ENCODE measurements at regions not wholly inside any gene's neighbourhood (a gene's known extent, or its start where the extent isn't known, plus 50 kb on each side); places are given as distances from the start of the nearest gene placed in this dataset.
"Not testable (repeated sequence)": the region's sequence is repeated elsewhere in the genome, so short reads cannot be mapped to it uniquely, and the experiment has no call there.

DNA sequence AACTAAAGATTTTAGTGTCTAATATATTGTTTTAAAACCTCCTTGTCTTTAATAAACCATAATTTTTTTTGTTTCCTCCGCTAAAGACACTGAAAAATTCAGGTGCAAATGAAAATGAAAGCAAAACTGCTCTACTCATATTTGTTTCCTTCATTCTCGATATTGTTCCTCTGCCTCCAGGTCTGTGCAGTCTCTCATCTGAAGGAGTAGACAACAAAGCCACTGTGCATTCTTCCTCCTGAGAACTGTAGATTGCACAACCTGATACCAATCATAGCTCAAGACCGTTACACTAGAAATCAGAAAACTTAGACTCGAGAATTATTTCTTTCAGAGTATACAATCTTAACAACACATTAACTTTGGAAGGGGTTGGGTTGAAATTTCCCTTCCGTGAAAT lies 373.1 kb upstream of the CXADR start:
- no peak for DNase-seq (ENCODE audit: low read depth)

DNA sequence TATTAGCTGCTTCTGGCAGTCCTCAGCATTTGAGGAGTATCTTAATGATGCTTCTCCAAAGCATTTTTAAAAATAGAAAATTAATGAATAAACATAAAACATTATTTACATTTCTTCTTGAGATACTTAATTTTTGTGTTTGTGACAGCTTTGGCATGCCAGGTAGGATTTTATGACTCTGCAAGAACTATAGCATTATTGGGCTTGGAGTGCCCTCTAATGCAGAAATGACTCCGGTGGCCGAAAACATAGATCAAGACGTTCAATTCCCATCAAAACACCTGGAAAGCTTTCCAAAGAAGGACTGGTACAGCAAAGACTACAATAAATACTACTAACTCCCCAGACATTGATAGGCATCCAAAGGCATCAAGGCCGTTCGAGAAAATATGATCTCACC lies 366.4 kb upstream of the CXADR start:
- no peak for DNase-seq (ENCODE audit: low read depth)

DNA sequence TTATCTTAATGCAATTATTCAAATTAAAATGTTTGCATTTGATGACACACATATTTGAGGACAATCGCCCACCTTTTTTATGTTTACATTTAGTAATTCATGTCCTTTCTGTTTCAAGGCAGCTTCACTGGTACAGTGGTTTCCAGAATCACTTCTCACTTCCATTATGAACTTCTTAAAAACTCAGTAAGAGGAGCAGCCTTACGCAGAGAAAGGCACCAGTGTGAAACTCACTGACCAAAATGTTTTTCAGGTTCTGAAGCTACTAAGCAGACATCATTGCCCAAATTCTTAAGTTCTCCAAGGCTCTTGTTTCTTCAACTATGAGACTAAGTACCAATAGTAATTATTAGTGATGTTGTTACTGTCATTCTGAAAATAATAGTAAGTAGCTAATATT lies 353.1 kb upstream of the CXADR start:
- no peak for DNase-seq (ENCODE audit: low read depth)

DNA sequence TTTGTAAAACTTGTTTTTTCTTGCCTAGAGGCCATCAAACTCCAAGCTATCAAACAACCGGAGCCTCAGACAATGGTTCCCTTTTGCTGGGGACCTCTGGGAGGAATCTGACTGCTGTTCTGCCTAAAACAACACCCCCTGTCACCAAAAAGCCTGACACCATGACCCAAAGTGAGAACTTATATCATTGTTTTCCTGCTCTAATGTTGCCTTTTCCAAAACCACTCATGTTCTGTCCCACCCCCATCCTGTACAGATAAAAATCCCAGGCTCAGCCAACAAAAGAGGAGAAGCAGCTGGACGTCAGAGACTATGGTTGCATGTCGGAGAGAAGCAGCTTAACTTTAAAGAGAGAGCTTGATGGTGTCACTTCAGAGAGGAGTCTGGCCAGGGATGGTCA lies 327.2 kb upstream of the CXADR start:
- DNase-seq (ENCODE audit: low read depth), result no peak

DNA sequence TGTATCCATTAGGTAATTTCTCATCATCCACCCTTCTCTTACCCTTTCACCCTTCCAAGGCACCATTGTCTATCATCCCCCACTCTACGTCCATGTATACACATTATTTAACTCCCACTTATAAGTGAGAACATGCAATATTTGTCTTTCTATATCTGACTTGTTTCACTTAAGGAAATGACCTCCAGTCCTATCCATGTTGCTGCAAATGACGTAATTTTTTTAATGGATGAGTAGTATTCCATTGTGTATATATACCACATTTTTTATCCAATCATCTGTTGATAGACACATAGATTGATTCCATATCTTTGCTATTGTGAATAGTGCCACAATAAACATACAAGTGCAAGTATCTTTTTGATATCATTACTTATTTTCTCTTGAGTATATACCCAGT lies 322.9 kb upstream of the CXADR start:
- DNase-seq (ENCODE audit: low read depth), result no peak

DNA sequence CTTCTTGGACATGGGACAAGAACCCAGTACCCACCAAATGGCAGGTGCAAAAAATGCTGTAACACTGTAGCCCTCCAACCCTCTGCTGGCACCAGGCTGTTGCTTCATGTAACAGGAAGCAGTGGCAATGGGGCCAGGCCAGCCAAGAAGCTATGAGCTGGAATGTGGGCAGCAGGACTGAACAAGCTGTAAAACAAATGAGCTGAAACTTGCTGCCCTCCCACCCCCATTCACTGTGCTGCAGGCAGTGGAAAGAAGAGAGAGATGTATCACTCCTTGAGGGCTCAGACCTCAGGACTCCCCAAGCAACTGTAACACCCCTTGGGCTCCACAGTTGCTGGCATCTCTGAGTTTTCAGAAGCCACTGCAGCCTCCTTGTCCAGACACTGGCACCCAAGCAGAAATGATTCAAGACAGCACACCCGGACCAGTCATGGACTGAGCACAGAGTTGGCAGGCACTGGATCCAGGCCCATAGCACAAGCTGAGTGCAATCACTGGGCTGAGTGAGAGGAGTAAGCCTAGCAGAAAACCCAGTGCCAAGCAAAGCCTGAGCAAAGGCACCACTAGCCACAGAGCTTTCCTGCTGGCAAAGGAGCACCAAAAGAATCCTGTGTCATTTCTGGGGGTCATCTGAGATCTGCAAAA lies 321.4 kb upstream of the CXADR start:
- no peak for DNase-seq (ENCODE audit: low read depth)

DNA sequence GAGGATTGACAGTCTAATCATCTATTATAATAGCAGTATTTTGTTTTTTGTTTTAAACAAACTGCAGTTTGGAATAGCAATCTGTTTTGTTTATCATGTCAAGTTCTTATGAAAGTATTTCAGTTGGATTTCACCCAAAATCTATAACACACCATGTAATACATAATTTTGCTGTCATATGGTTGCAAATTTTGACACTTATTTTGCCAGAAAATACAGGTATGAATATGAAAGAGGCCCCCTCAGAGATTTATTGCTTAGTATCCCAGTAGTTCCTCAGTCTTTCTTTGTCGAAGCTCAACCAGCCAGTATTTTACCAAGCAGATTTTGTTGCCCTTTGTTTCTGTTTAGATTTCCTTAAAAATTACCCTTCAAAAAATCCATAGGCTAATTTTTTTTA lies 317.5 kb upstream of the CXADR start:
- DNase-seq (ENCODE audit: low read depth), result no peak

DNA sequence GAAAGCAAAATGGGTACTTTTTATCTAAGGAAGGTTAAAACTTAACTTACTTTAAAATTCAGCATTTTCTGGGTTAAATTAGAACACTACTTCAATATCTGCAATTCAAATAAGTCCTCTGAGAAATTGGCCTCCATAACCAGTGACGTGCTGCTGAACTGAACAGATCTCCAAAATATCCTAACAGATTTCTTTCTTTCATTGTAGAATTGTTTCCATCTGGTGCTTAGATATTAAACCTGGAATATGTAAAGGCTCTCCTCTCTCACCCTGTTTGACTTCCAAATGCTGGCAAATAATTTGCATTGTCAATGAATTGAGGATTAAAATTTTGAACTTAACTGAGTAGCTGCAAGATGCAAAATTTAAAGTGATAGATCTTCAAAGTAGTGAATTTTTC lies 316.9 kb upstream of the CXADR start:
- DNase-seq (ENCODE audit: low read depth), result no peak

DNA sequence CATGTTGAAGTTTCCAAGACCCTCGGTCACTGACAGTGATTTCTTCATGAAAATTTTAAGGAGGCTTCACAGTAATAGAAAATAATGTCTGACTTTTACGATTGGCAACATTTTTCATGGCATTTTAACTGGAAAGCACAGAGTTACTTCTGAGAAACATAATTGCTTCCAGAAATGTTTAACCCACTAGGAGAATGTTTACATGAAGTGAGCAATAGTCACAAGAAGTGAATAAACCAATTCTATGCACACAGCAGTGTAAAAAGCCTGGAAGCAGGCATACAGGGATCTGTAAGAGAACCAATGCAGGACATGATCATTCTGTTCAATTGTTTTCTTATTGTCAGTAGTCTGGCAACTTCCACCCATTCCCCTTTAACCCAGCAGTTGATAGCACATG lies 316.2 kb upstream of the CXADR start:
- DNase-seq (ENCODE audit: low read depth), result no peak

DNA sequence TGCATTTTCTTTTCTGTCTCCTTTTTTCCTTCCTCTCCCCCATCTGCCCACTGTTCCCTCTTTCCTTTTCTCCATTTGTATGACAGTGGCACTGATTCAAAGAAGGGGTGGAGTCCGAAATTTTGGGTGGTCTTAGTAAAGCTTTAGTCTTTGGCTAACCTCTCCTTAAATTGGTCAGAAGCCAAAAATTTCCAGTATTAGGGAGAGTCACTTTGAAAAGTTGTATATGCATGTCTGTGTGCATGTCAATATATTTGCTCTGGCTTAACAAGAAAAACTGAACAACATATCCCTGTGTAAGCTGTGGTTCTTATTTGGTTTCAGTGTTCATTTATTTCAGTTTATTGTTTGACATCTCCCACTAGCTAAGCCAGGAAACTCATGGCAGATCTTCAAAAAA lies 314.8 kb upstream of the CXADR start:
- no peak for DNase-seq (ENCODE audit: low read depth)

DNA sequence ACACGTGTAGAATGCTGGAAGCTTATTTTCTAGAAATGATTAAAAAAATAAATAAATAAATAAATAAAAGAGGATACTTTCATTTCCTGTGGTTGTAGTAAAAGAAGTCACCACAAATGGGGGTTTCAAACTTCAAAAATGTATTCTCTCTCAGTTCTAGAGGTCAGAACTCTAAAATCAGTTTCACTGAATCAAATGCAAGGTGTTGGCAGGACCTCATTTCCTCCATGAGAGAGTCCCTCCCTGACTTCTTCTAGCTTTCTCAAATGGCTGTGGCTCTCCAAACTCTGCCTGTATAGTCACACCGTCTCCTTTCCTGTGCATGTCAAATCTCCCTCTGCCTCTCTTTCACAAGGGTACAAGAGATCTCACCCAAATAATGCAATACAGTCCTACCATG lies 312.6 kb upstream of the CXADR start:
- no peak for DNase-seq (ENCODE audit: low read depth)

DNA sequence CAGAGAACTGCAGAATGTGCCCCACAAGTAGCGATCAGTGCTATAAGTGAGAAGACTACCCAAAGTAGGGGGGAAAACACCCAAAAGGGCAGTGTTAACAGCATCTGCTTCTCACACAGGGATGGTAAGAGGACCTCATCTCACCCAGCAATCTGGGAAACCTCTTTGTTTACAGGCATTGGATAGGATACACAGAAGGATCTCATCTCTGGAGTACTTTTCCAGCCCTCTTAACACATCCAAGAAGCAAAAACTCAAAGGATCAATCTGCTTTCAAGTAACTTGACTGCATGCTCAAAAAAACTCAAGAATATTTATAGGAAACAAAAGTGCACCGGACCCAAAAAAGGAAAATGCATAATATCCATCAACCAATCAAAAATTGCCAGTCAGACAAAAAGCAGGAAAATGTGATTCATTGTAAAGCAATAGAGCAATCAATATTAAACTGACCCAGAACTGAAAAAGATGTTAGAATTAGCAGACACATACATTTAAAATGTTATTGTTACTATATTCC lies 311.0 kb upstream of the CXADR start:
- DNase-seq (ENCODE audit: low read depth), result no peak

DNA sequence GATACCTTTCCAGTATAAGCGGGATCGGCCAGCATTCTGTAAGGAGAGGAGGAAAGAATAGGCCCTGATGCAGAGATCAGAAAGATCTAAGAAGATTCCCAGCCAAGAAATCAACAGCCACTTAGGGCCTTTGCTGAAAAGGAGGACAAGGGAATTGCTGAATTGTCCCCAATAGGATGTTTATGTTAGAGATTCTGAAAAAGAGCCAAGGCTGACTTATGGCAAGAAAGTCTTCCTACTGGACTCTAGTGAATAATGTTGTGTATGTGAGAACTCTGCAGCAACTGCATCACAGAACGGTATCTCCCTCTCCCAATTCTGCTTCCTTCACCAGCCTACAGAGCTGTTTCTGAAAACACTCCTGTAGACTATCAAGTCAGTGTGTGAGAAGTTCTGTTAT lies 298.0 kb upstream of the CXADR start:
- no peak for DNase-seq (ENCODE audit: low read depth)

DNA sequence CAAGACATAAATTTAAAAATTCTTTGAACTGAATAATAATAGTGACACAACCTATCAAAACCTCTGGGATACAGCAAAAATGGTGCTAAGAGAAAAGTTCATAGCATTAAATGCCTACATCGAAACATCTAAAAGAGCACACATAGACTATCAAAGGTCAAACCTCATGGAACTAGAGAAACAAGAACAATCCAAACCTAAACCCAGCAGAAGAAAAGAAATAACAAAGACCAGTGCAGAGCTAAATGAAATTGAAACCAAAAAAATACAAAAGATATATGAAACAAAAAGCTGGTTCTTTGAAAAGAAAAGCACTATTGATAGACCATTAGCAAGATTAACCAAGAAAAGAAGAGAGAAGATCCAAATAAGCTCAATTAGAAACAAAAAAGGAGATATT lies 293.8 kb upstream of the CXADR start:
- not testable (repeated sequence) for DNase-seq (ENCODE audit: low read depth)

DNA sequence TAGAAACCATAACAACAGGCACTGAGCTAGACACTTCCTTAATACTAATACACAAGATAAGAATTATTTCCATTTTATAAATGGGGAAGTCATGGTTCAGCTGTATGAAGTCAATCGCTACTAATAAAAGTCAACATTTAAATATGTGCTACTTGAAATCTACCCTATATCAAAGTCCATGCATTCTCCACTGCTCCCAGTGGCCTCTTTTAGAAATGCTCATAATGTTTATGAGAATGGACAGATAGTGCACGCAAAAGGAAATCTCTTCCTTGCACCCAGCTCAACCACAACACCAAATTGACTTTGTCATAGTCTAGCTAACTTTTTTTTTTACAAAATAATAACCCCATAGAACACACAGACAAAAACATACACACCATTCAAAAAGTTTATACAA lies 281.7 kb upstream of the CXADR start:
- no peak for DNase-seq (ENCODE audit: low read depth)

DNA sequence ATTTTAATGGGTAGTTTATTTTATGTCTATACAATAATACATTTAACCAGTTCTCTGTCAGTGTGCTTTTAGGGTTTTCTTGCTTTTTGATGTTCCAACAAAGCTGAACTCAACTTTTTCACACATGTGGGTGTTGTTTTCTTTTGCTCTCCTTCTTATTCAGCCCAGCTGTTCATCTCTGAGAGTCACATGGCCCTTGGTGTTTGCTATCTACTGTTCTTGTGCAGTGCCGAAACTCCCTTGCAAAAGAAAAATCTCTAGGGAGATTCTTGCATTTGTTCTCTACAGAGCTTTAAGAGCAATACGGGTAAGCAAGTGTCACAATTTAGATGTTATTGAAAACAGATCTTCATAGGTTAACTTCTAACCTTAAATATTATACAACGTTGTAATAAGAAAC lies 281.1 kb upstream of the CXADR start:
- no peak for DNase-seq (ENCODE audit: low read depth)

DNA sequence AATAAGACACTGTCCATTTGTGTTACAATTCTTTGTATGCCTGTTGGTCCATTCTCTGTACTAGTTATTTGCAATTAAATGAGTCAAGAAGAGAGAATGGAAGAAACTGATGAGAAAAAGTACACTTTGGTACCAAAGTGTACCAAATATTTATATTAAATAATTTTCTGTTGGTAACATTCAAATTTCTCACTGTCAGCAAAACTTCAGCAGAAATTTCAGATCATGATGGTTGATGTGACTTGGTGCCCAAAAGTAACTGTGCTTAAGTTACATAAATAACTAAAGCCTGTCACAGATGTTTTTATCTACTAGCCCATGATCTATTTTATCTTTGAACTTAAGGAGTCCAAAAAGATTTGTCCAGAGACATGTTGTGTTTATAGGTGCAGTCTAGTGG lies 274.4 kb upstream of the CXADR start:
- DNase-seq (ENCODE audit: low read depth), result no peak

DNA sequence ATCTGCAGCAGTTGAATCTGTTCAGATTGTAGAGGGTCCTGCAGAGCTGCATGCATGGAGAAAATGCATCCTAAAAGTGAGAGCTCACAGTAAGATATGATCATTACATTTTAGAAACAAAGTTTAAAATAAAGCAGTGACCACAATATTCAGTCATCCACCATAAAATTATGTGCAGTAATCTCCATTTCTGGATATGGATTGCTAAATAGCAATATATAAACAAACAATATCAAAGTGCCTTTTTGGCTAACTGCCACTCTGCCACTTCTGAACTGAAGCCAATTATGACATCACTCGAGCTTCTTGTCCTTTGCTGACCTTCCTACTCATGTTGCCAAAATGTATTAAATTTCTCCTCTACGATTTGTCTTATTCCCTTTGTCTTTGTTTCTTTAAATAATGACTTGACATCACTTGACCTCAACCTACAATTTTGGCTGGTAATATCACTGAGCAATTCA lies 262.0 kb upstream of the CXADR start:
- no peak for DNase-seq (ENCODE audit: low read depth)

DNA sequence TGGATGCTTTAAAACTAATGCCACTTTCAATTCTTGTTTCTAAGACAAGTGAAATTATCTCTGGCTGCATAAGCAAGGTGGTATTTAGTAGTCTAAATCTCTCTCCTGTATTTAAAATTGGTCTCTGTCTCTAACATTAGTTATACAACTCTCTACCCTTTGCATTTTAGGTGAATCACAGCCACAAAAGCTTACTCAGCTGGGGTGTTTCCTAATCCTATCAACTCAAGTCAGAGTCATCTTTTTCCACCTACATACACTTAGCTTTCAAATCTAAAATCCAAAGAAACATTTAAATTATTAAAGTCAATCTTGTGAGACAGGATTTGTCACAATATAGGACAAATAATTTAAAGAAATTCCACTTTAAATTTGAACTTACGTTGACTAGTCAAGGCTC lies 255.1 kb upstream of the CXADR start:
- no peak for DNase-seq (ENCODE audit: low read depth)

DNA sequence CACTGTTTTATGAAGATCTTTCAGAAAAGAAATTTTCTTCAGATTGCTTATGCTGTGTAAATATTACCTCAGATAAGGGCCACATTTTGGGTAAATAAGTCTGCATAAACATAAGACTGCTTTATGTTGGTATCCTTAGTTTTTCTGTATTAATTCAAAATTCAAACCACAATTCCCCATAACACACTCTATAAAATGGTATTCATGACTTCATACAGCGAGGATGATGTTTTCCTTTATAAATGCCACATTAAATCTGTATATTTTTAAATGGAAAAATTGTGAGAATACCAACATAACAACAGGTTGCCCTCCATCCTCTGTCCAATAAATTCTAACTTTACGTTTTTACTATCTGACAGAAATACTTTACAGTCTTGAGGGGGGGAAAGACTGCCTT lies 248.7 kb upstream of the CXADR start:
- DNase-seq (ENCODE audit: low read depth), result no peak

DNA sequence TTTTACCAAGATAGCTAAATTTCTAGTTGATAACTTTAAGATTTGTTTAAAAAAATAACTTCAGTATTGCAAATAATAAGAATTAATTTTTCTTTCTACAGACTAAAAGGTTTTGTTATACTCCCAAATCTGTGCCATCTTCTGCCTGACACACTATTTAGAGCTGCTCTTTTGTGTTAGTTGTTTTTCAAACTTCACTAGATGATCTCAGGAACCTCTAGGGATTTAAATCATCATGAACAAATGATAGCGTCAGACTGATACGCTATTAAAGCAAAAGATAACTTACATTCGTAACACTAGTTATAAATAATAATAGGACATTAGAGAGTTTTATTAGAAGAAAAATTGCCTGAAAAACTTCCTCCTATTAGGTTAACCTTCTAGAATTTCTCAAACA lies 243.1 kb upstream of the CXADR start:
- DNase-seq (ENCODE audit: low read depth), result no peak

DNA sequence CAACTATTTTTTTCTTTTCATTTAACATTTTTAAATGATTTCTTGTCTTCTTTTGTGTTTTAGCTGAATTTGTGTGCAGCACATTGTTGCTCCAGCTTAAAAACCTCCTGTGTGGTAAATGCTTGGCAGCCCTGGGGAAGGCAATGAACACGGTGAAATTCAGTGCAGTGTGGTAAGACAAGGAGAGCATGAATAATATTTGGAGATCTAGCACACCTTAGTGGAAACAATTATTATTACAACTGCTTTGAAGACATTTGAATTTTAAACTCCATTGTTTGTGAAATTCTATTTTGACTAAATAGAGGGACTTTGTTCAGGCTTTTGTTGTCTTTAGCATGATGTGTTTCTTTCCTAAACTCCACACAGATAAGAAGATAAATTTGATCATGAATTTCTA lies 242.6 kb upstream of the CXADR start:
- no peak for DNase-seq (ENCODE audit: low read depth)

DNA sequence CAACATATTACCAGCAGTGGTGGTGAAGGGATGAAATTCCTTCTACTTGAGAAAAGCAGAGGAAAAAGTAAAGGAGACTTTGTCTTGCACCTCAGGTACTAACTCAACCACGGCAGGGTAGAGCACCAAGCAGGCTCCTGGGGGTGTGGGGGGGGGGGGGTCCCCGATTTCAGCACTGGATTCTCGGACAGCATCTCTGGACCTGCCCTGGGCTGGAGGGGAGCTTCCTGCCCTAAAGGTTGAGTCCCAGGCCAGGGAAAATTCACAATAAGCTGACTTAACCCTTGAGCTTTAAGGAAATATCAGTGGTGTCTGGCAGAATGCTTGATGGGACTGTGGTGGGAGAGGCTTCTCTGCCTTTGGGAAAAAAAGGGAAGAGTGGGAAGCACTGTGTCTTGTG lies 233.2 kb upstream of the CXADR start:
- no peak for DNase-seq (ENCODE audit: low read depth)

DNA sequence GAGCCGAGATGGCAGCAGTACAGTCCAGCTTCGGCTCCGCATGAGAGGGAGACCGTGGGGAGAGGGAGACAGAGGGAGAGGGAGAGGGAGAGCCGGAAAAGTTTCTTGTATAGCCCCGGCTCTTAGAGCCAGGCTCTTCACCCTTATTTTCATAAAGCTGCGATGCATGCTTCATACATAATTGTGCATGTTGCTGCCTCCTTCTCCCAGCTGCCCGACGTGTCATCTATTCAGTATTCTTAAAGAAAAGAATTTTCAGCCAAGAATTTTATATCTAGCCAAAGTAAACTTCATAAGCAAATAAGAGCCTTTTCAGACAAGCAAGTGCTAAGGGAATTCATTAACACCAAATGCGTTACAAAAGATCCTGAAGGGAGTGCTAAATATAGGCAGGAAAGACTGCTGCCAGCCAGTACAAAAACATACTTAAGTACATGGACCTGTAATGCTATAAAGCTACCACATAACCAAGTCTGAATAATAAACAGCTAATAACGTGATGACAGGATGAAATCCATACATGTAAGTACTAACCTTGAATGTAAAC lies 219.8 kb upstream of the CXADR start:
- not testable (repeated sequence) for DNase-seq (ENCODE audit: low read depth)

Measured in CMK (cell line).